Hematopoietic multipotent progenitor cell (in vitro differentiated cells): ENCODE measurements at regions not wholly inside any gene's neighbourhood (a gene's known extent, or its start where the extent isn't known, plus 50 kb on each side); places are given as distances from the start of the nearest gene placed in this dataset.

Experiments used
- DNase-seq, 3 donors: peaks; one replicate each; pipeline ENCODE4 v3.0.0-alpha.2; 2011 to 2015; ENCODE audit warnings: low read depth in 2 of 3, low spot score in 2 of 3

- DNase-seq: no peak
Measured at GRCh38 chr20:56173438-56173837, 75.1 kb upstream of the MC3R start.

GRCh38 chr20:56174416-56174815, 74.1 kb upstream of the MC3R start:
- no peak for DNase-seq

- no peak for DNase-seq
Measured at GRCh38 chr20:56175884-56176283, 72.6 kb upstream of the MC3R start.

- no peak for DNase-seq
Measured at GRCh38 chr20:56178219-56178618, 70.3 kb upstream of the MC3R start.

GRCh38 chr20:56179051-56179450, 69.5 kb upstream of the MC3R start:
- no peak for DNase-seq

GRCh38 chr20:56181583-56181982, 66.9 kb upstream of the MC3R start:
- DNase-seq: peak in 1 of 3 donors; percentile 13

- DNase-seq: peak in 1 of 3 donors; percentile 15
Measured at GRCh38 chr20:56187534-56188165, 60.9 kb upstream of the MC3R start.

- no peak for DNase-seq
Measured at GRCh38 chr20:56194042-56194441, 54.5 kb upstream of the MC3R start.

- no peak for DNase-seq
Measured at GRCh38 chr20:56195946-56196345, 52.6 kb upstream of the MC3R start.
